Spleen (tissue), 11 donors: ENCODE measurements at regions not wholly inside any gene's neighbourhood (a gene's known extent, or its start where the extent isn't known, plus 50 kb on each side); places are given as distances from the start of the nearest gene placed in this dataset.
"Not testable (repeated sequence)": the region's sequence is repeated elsewhere in the genome, so short reads cannot be mapped to it uniquely, and the experiment has no call there.

Experiments
- DNase-seq: peaks from one replicate; pipeline ENCODE4 v3.0.0-alpha.2; 2020
- H3K27ac ChIP-seq, 8 donors: fragments of 200-600 bp; sonication (generic) in 7 of 8; 1 replicate in 4 of 8; 2 replicates in 4 of 8; pipeline versions ENCODE4 v1.5.0 to v1.8.0; 2016 to 2021; ENCODE audit warnings: inconsistent platforms in 4 of 8, mild to moderate bottlenecking in 4 of 8, moderate library complexity in 1 of 8
- H3K27me3 ChIP-seq, 7 donors: fragments of 200-600 bp; sonication (generic) in 6 of 7; replicated peaks in 1 of 7; 1 replicate in 4 of 7; 2 replicates in 3 of 7; pipeline versions ENCODE4 v1.5.0 to v1.8.0; 2016 to 2021; ENCODE audit warnings: inconsistent platforms in 3 of 7, mild to moderate bottlenecking in 1 of 7
- H3K36me3 ChIP-seq, 6 donors: fragments of 200-600 bp; sonication (generic) in 5 of 6; 1 replicate in 4 of 6; 2 replicates in 2 of 6; pipeline versions ENCODE4 v1.5.0 to v1.8.0; 2016 to 2021; ENCODE audit warnings: inconsistent platforms in 2 of 6
- H3K4me1 ChIP-seq, 6 donors: fragments of 200-600 bp; sonication (generic) in 5 of 6; 1 replicate in 3 of 6; 2 replicates in 3 of 6; pipeline versions ENCODE4 v1.5.0 to v1.8.0; 2016 to 2021; ENCODE audit warnings: inconsistent platforms in 3 of 6
- H3K4me3 ChIP-seq, 8 donors: fragments of 200-600 bp; sonication (generic) in 7 of 8; 1 replicate in 4 of 8; 2 replicates in 4 of 8; pipeline versions ENCODE4 v1.5.0 to v1.8.0; 2016 to 2021; ENCODE audit warnings: inconsistent platforms in 4 of 8, mild to moderate bottlenecking in 4 of 8, moderate library complexity in 2 of 8
- H3K9me3 ChIP-seq, 8 donors: fragments of 200-600 bp; sonication (generic) in 7 of 8; 1 replicate in 4 of 8; 2 replicates in 4 of 8; pipeline versions ENCODE4 v1.5.0 to v1.8.0; 2016 to 2021; ENCODE audit warnings: inconsistent platforms in 4 of 8
- POLR2A ChIP-seq, 3 donors: fragments of 450-650 bp; IDR thresholded peaks; one replicate each; pipeline ENCODE4 v1.5.1; 2017; ENCODE audit warnings: antibody characterized with exemption in 3 of 3, mild to moderate bottlenecking in 1 of 3
- POLR2AphosphoS5 ChIP-seq, 3 donors: sonication (generic); formaldehyde crosslinking; IDR thresholded peaks; one replicate each; pipeline ENCODE4 v1.5.1; 2017; ENCODE audit warnings: antibody characterized with exemption in 3 of 3
- WGBS, 5 donors: extraction: QIAGEN DNeasy Blood & Tissue Kit in 3 of 5; methylation state at CpG; one replicate each; pipeline versions ENCODE4 v1.1.5 to v1.1.7; 2013 to 2018; 5-methylcytosine and 5-hydroxymethylcytosine counted together
- intact Hi-C: fragments of 100-400 bp; cut with DNase I; formaldehyde crosslinking; loops from one replicate; pipeline ENCODE4 v1.15.0; 2023; ENCODE audit warnings: low total_unique reads
- TF ChIP-seq, protein P1 (sequence below), 11 experiments: fragments of 200-600 bp in 7 of 11; fragments of 450-650 bp in 4 of 11; sonication (generic) in 4 of 11; IDR thresholded peaks in 8 of 11; conservative IDR thresholded peaks in 3 of 11; 1 replicate in 7 of 11; 2 replicates in 4 of 11; pipeline versions ENCODE4 v1.4.0 to v1.8.0; 2016 to 2021; ENCODE audit warnings: antibody characterized with exemption in 11 of 11, inconsistent platforms in 4 of 11, mild to moderate bottlenecking in 1 of 11
- donor health status: healthy with polysubstance abuse.
- donor health status: DM: no; HTN: no; CAD: no; lungs with moderate emphysema.
- donor health status: DM: no; HTN: no; CAD: no.
- donor health status: Bipolar disorder and iron deficiency.
- donor health status: healthy.
- donor health status: DM: no; HTN: no; CAD: no.
- donor health status: DM: yes; HTN: yes; CAD: no.

DNA sequence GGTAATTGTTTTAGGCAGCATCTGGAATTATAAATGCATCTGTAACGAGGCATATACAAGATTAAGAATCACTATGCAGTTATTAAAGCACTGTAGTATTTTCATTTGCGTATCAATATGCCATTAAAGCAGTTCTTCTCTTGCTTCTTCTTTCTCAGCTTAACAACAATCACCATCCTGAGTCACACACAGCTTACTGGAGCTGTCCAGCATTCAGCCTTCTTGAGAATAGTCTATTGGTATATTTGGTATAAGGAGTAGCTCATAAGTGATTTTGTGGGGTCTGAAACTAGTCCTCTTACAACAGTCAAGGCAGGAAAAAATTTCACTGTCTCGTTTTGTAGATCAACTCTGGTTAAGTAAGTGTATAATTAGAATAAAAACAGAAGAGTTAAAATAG, 523.0 kb upstream of the FOXG1 start:
- Histone ChIP-seq H3K27me3 (no peaks in the 10 kb centered on the region), H3K9me3 (peaks cover 0 to 21% (median 9%) of the 10 kb centered on the region in 8 donors), H3K36me3 (no peaks in the 10 kb centered on the region), H3K4me1 (no peaks in the 10 kb centered on the region), H3K27ac (no peak overlapping the region), H3K4me3 (no peak overlapping the region)
- 45 to 58% (median 51%) methylated on average over 3 of the region's 3 CpGs for WGBS, 5 donors
- intact Hi-C loops = no loop called here
- TF ChIP-seq POLR2A (IDR thresholded peaks at IDR 0.05) (no peak), POLR2AphosphoS5 (IDR thresholded peaks at IDR 0.05) (no peak)
- TF ChIP-seq, protein P1, sequence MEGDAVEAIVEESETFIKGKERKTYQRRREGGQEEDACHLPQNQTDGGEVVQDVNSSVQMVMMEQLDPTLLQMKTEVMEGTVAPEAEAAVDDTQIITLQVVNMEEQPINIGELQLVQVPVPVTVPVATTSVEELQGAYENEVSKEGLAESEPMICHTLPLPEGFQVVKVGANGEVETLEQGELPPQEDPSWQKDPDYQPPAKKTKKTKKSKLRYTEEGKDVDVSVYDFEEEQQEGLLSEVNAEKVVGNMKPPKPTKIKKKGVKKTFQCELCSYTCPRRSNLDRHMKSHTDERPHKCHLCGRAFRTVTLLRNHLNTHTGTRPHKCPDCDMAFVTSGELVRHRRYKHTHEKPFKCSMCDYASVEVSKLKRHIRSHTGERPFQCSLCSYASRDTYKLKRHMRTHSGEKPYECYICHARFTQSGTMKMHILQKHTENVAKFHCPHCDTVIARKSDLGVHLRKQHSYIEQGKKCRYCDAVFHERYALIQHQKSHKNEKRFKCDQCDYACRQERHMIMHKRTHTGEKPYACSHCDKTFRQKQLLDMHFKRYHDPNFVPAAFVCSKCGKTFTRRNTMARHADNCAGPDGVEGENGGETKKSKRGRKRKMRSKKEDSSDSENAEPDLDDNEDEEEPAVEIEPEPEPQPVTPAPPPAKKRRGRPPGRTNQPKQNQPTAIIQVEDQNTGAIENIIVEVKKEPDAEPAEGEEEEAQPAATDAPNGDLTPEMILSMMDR (IDR thresholded peaks at IDR 0.05 in 8 of 11, conservative IDR thresholded peaks at IDR 0.05 in 3 of 11) = no peak
- no peak for DNase-seq

GRCh38 chr14:28245216-28245615, 521.4 kb upstream of the FOXG1 start:
- no peaks in the 10 kb centered on the region for H3K27me3 ChIP-seq
- no peak overlapping the region for H3K4me3 ChIP-seq
- 27 to 50% (median 38%) methylated on average over 1 of the region's 1 CpG for WGBS, 5 donors
- intact Hi-C loops = no loop called here
- no peaks in the 10 kb centered on the region for H3K36me3 ChIP-seq
- no peak for TF ChIP-seq POLR2AphosphoS5 (IDR thresholded peaks at IDR 0.05)
- TF ChIP-seq, protein P1 (IDR thresholded peaks at IDR 0.05 in 8 of 11, conservative IDR thresholded peaks at IDR 0.05 in 3 of 11) = no peak
- no peak for TF ChIP-seq POLR2A (IDR thresholded peaks at IDR 0.05)
- peaks cover 0 to 15% (median 2%) of the 10 kb centered on the region in 8 donors for H3K9me3 ChIP-seq
- no peak for DNase-seq
- no peaks in the 10 kb centered on the region for H3K4me1 ChIP-seq
- no peak overlapping the region for H3K27ac ChIP-seq

DNA sequence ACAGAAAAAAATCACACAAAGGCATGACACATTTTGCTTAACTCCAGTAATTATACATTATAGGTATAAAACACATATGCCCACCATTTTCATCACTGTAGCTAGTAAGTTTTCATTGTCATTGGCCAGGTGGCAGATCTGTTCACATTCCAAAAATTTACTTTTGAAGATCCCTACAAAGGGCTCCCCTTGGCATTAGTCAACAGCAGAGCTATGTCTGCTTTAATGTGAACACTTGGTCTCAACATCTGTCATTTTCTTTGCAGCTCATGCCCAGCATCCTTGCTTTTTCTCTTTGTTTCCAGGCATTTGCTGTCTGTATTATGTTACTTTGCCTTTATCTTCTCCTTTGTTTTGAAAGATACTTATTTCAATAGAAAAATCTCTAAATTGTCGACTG, 519.1 kb upstream of the FOXG1 start:
- intact Hi-C loops = no loop called here
- Histone ChIP-seq H3K4me1 (no peaks in the 10 kb centered on the region), H3K27me3 (no peaks in the 10 kb centered on the region), H3K4me3 (no peak overlapping the region), H3K9me3 (peaks cover 0 to 35% (median 11%) of the 10 kb centered on the region in 8 donors), H3K36me3 (no peaks in the 10 kb centered on the region), H3K27ac (no peak overlapping the region)
- WGBS, 5 donors = 54 to 78% (median 65%) methylated on average over 1 of the region's 1 CpG
- DNase-seq = no peak
- TF ChIP-seq, protein P1 (IDR thresholded peaks at IDR 0.05 in 8 of 11, conservative IDR thresholded peaks at IDR 0.05 in 3 of 11) = no peak

DNA sequence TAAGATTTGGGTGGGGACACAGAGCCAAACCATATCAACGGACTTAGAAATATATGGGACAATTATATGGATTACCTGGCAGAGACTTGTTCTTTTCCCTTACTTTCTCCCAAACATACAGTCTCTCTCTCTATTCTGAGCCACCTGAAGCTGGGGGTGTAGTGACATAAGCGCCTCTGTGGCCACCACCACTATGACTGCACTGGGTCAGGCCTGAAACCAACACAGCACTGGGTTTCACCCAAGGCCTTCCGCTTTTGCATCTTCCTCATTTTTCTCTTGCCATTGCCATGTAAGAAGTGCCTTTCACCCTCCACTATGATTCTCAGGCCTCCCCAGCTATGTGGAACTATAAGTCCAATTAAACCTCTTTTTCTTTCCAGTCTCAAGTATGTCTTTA, 514.5 kb upstream of the FOXG1 start:
- H3K9me3 ChIP-seq = peaks cover 0 to 48% (median 15%) of the 10 kb centered on the region in 8 donors
- H3K36me3 ChIP-seq, H3K27me3 ChIP-seq, intact Hi-C loops, DNase-seq, H3K4me3 ChIP-seq, H3K4me1 ChIP-seq, H3K27ac ChIP-seq: not testable (repeated sequence)
- WGBS, 5 donors = 74 to 90% (median 79%) methylated on average over 3 of the region's 3 CpGs

GRCh38 chr14:28254768-28255167, 511.8 kb upstream of the FOXG1 start:
- H3K4me3 ChIP-seq = no peak overlapping the region
- intact Hi-C loops = no loop called here
- H3K27me3 ChIP-seq = no peaks in the 10 kb centered on the region
- peaks cover 0 to 33% (median 13%) of the 10 kb centered on the region in 8 donors for H3K9me3 ChIP-seq
- no peak for DNase-seq
- H3K27ac ChIP-seq = no peak overlapping the region
- H3K36me3 ChIP-seq = no peaks in the 10 kb centered on the region
- 57 to 89% (median 78%) methylated on average over 1 of the region's 1 CpG for WGBS, 5 donors
- TF ChIP-seq POLR2AphosphoS5 (IDR thresholded peaks at IDR 0.05) = no peak
- TF ChIP-seq POLR2A (IDR thresholded peaks at IDR 0.05) = no peak
- TF ChIP-seq, protein P1 (IDR thresholded peaks at IDR 0.05 in 8 of 11, conservative IDR thresholded peaks at IDR 0.05 in 3 of 11) = no peak
- no peaks in the 10 kb centered on the region for H3K4me1 ChIP-seq
